ENCODE measurements at regions not wholly inside any gene's neighbourhood (a gene's known extent, or its start where the extent isn't known, plus 50 kb on each side); places are given as distances from the start of the nearest gene placed in this dataset.

DNA sequence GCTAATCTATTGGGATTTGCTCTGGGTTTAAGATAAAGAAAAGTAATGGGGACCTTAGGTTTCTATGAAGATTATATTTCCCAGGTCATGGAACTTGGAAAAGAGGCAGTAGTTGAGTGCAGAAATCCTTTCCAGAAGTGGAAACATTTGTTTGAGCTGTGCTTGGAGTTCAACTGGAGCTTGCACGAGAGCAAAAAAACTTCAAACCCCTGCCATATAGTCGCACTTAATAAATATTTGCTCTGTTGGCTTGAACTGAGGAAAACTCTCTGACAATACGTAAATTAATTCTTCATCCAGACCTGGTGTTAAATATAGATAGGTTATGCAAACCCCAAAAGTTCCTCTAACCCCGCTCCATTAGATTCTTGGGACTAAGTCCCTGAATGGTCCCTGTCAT, 52.8 kb upstream of the COL24A1 start:
- DNase-seq (no peak), FAIRE-seq (no peak)
- TF ChIP-seq, protein P1, sequence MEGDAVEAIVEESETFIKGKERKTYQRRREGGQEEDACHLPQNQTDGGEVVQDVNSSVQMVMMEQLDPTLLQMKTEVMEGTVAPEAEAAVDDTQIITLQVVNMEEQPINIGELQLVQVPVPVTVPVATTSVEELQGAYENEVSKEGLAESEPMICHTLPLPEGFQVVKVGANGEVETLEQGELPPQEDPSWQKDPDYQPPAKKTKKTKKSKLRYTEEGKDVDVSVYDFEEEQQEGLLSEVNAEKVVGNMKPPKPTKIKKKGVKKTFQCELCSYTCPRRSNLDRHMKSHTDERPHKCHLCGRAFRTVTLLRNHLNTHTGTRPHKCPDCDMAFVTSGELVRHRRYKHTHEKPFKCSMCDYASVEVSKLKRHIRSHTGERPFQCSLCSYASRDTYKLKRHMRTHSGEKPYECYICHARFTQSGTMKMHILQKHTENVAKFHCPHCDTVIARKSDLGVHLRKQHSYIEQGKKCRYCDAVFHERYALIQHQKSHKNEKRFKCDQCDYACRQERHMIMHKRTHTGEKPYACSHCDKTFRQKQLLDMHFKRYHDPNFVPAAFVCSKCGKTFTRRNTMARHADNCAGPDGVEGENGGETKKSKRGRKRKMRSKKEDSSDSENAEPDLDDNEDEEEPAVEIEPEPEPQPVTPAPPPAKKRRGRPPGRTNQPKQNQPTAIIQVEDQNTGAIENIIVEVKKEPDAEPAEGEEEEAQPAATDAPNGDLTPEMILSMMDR (IDR thresholded peaks at IDR 0.05; ENCODE audit: borderline replicate concordance, extremely low read depth, insufficient read depth): no peak
- no peaks in the 10 kb centered on the region for H3K9me3 ChIP-seq (ENCODE audit: control insufficient read depth in 2 of 3, insufficient read depth in 1 of 3, low read length in 3 of 3)
- no peaks in the 10 kb centered on the region for H3K36me3 ChIP-seq (ENCODE audit: control insufficient read depth in 2 of 3, insufficient read depth in 3 of 3, low read length in 3 of 3)
- no peaks in the 10 kb centered on the region for H3K4me1 ChIP-seq (ENCODE audit: control insufficient read depth in 2 of 3, insufficient read depth in 2 of 3, low read depth in 1 of 3, low read length in 3 of 3)
- H3K4me3 ChIP-seq (ENCODE audit: low read length in 3 of 3): no peak overlapping the region
- no peaks in the 10 kb centered on the region for H3K27me3 ChIP-seq (ENCODE audit: control insufficient read depth, insufficient read depth, low read length)
- H3K27ac ChIP-seq (ENCODE audit: low read depth in 2 of 2, low read length in 2 of 2): no peak overlapping the region
- intact Hi-C loops (cut with DNase I): no loop called here
- H3K9ac ChIP-seq (ENCODE audit: low read length in 3 of 3): no peak overlapping the region

DNA sequence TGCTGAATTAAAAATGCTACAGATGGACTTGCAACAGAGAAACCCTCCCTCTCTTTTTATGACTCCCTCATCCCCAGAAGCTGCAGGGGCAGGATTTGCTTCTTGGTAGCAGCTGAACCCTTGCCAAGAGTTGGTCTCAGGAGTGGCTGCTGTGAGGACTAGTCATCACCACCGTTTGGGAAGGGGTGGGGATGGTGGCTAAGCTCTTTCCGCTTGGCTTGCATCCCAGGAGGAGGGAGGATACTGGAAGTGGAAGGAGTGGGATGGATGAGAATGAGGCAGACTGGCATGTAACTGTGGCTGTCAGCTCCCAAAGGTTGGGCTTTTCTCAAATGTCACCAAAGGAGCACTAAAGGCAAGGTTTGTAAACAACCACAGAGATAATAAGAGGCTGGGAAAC, 50.8 kb upstream of the COL24A1 start:
- FAIRE-seq (no peak), DNase-seq (no peak)
- Histone ChIP-seq H3K4me3 (ENCODE audit: low read length in 3 of 3) (no peak overlapping the region), H3K36me3 (ENCODE audit: control insufficient read depth in 2 of 3, insufficient read depth in 3 of 3, low read length in 3 of 3) (no peaks in the 10 kb centered on the region), H3K9me3 (ENCODE audit: control insufficient read depth in 2 of 3, insufficient read depth in 1 of 3, low read length in 3 of 3) (no peaks in the 10 kb centered on the region), H3K9ac (ENCODE audit: low read length in 3 of 3) (no peak overlapping the region), H3K4me1 (ENCODE audit: control insufficient read depth in 2 of 3, insufficient read depth in 2 of 3, low read depth in 1 of 3, low read length in 3 of 3) (no peaks in the 10 kb centered on the region), H3K27ac (ENCODE audit: low read depth in 2 of 2, low read length in 2 of 2) (no peak overlapping the region), H3K27me3 (ENCODE audit: control insufficient read depth, insufficient read depth, low read length) (no peaks in the 10 kb centered on the region)
- TF ChIP-seq, protein P1 (IDR thresholded peaks at IDR 0.05; ENCODE audit: borderline replicate concordance, extremely low read depth, insufficient read depth): no peak
- intact Hi-C loops (cut with DNase I): no loop called here

All from kidney (tissue), 13 donors.